GM18511 (cell line): ENCODE measurements at regions not wholly inside any gene's neighbourhood (a gene's known extent, or its start where the extent isn't known, plus 50 kb on each side); places are given as distances from the start of the nearest gene placed in this dataset.
A peak's percentile ranks its signal among the peaks of the same experiment; 100 is the strongest.

Source experiments
- ATAC-seq: cut with Tn5 transposase; IDR thresholded peaks from one replicate; pipeline ENCODE4 v1.9.1; 2021; ENCODE audit warnings: mild to moderate bottlenecking, moderate library complexity; ENCODE audit not compliant: unreplicated experiment

DNA sequence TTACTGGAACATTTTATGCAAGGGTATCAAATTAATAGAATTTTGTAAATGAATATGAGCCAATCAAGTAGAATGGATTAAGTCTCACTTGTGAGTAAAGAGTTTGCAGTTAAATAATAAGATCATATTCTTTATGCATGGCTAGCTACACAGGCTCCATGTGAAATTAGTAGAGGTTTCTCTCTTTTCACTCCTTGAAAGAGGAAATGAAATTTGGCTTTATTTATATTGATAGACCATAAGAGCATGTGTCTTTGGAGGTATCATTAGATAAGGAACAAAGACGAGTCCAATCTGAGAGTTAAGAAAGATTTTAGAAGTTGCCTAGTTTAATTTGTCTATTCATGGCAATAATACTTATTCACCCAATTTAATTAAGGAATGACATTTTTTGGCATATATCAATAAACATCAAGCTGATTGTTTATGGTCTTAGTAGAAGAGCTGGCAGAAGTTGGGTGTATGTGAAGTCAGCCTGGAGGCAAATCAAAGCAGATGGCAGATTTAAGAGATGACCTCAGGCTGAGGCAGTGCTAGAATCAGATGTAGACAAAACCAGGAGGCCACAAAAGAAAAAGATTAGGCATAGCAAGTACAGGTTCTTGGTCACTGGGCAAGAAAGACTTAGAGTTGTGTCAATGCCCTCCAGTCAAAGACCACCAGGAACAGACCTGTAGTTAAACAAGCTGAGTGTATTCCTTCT, 406.5 kb upstream of the ARHGEF26 start:
- ATAC-seq, result peak; percentile 84

DNA sequence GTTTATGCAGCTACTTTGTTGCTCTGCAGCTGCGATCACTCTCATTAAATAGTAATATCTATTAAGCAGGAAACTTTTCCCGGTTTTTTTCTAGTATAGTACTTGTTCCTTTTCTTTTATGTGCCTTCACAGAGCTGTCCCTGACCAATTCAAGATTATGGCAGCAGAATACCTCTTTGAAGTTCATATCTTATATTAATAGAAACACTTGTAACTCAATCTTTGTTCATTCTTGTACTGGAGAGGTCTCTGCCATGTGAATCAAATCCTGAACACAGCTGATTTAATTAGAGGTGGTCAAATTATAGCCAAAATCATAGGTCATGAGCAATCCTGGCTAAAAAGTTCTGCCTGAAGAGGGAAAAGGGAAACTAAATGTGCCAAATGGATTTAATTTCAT, 399.0 kb upstream of the ARHGEF26 start:
- ATAC-seq, result no peak

GRCh38 chr3:153731071-153731470, 390.1 kb upstream of the ARHGEF26 start:
- no peak for ATAC-seq

GRCh38 chr3:153734777-153735551, 386.2 kb upstream of the ARHGEF26 start:
- no peak for ATAC-seq

- no peak for ATAC-seq
Observed at GRCh38 chr3:153740109-153740508, 381.1 kb upstream of the ARHGEF26 start.

GRCh38 chr3:153744889-153745288, 376.3 kb upstream of the ARHGEF26 start:
- ATAC-seq, result no peak

DNA sequence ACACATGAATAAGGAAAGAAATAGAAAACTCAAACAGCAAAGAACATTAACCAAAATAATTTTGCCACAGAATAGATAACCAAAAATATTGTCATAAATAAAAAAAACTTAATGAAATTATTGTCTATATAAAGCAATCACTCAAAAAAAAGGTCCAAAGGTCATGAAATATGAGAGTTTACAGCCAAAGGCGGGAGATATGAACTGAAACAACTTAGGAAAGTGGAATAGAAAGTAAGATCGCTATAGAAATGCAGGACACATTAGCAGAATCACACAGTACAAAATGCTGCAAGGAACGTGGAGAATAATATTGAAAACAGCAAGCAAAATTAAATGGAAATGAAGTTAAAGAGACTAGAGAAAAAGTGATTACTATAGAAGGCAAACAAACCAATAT, 375.0 kb upstream of the ARHGEF26 start:
- ATAC-seq, result no peak

DNA sequence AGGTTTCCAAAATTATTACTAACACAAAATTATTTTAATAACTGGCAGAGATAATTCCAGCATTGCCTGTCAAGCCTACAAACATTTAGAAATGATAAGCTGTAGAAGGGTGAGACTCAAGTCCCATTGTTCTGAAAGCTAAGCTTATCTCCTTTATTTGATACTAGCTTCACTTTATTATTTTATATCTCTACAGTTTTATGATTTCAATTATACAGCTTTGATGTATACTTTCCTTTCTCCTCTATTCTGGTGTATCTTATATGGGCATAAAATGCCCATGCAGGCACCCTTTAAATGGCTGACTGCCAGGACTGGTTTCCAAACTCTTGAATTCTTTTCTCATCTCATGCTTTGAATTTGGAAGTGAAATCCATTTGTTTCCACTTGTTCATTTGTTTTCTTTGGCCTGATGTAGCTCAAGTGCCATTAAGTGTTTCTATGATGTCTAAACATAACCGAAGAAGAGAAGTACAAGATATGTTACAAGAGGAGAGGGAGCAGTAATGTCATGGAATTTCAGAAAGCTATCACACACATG, 372.1 kb upstream of the ARHGEF26 start:
- ATAC-seq, result no peak

DNA sequence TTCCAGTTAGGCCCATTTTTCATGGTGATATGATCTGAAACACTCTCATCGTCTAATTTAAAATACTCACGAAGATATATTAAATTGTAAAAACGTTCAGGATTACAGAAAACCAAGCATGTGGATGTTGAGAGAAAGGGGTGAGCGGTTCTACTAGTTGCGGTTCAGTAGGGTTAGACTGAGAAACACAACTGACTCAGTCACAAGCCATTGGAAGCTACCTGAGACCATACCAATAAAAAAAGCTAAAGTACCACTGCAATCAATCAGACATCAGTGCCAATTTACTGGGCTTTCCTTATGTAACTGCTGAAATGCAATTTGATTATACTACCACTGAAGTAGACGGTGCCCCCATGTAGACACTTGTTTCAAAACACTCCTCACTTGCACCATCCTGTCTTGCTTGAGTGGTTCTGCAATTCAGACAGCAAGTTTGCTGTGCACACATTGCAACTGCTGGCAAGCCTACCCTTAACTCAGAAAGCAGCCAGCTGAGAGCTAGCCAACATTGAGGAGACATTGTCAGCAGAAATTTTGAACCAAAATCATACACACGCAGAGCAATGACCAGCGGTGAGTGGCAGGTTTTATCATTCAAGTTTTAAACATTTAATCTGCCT, 368.7 kb upstream of the ARHGEF26 start:
- ATAC-seq, result no peak

DNA sequence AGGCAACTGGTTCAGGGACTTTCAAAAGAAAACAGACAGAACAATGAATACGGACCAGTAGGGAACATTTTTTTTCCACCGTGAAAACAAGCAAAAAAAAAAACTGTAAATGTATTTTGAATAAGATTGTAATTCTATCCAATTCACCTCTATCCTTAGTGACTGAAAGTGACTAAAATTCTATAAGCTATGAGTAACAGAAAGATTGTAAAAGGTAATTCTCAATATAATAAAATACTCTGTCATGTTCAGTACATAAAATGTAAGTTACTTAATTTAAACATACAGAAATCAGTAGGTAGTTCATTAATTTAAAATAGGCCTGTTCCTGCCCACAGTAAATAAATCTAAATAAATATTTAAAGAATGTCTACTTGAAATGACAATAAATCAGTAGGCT, 368.2 kb upstream of the ARHGEF26 start:
- ATAC-seq, result no peak

GRCh38 chr3:153756816-153757215, 364.4 kb upstream of the ARHGEF26 start:
- ATAC-seq, result no peak

GRCh38 chr3:153757839-153758238, 363.4 kb upstream of the ARHGEF26 start:
- ATAC-seq, result no peak

DNA sequence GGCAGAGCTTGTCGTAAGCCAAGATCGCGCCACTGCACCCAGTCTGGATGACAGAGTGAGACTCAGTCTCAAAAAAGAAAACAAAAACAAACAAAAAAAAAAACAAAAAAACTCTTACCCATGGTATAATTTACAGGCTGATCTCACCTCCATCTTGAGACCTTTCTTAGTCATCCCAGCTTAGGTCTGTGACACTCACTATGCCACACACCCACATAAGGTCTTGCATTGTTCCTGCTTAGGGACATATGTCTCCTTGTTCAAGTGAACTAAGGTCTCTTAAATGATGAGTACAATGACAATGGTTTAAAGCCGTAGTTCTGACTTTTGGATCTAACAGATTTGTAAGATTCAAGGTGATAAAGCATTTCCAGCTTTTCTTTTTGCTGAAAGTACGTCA, 360.2 kb upstream of the ARHGEF26 start:
- no peak for ATAC-seq

DNA sequence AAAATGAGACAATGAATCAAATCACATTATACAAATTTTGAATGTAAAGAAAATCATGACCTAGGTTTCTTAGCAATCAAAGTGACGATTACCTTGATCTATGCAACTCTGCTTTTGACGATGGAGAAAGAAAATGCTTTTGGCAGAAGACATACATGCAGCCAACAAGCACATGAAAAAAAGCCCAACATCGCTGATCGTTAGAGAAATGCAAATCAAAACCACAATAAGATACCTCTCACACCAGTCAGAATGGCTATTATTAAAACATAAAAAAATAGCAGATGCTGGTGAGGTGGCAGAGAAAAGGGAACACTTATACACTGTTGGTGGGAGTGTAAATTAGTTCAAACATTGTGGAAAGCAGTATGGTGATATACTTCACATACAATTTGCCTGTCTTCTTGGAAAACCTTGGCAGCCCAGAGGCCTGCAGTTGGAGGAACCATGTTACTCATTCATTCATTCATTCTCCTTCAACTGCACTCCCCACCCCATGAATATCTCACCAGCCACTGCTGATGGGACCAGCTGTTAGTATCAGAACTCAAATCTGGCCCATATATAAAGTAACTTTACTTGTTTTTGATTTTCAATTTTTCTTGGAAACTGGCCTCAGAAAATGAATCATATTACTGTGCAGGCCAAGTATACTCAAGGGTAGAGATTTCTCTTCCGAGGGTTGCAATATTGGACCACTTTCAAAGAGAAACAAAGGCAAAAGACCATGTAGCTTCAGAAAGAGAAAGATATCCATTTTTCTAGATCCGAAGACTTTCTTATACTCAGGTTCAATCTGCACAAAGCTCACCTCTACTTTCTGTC, 358.6 kb upstream of the ARHGEF26 start:
- ATAC-seq, result no peak

DNA sequence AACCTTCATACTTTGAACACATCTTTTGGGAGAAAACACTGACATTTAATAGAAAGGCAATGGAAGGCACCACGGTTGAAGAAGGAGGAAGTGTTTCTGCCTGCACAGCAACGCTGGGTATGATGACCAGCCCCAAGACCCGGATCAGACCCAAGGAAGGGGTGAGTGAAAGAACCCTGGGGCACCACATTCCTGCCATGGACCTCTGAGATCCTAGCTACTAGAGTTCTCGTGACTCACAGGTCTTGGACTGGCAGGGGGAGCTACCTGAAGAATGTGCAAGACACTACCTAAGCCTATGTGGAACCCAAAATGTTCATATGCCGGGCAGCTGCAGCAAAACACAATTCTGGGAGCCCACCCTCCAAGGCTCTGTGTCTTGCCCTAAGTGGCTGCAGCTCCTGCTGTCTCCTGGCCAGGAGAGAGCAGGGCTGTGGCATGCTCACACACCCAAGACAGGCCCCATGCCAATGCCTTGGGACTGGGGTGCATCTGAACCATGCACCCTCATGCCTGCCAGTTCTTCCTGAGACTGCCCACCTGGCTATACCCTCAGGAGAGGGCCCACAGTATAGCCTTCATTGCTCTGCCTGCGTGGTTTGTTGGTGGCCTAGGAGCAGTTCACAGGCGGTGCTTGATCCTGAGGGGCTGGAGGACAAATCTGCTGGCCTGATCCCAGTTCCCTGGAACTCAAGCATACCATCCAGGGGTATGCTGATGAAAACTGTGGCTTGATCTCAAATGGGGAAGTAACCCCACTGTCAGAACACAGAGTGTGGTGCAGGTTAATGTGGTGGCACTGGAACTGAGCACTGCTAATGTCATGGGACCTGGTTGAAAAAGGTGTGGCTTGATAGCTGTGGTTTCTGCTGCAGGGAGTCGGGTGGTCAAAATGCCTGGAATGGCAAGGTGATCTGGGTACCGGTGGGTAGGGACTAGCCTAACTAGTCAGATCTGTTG, 353.3 kb upstream of the ARHGEF26 start:
- ATAC-seq, result peak; percentile 33

GRCh38 chr3:153768561-153769469, 352.4 kb upstream of the ARHGEF26 start:
- ATAC-seq, result peak; percentile 96

DNA sequence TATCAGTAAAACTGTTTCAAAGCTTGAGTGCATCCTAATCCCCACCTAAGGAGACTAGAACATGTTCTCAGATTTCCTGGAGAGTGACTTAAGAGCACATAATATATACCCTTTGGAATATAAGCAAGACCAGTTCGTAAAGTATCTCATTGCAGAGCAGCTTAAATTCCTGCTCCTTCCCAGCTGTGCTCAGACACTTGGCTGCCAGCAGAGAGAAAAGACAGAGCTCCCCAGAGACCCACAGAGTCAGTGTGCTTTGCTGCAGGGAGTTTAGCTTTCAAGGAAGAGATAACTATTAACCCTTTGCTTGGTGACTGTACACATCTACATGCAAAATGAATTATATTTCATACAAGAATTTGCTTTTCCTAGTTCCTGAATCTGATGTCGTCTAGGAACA, 338.1 kb upstream of the ARHGEF26 start:
- ATAC-seq, result no peak

- no peak for ATAC-seq
Observed at GRCh38 chr3:153783741-153784480, 337.3 kb upstream of the ARHGEF26 start.
